ENCODE measurements at regions not wholly inside any gene's neighbourhood (a gene's known extent, or its start where the extent isn't known, plus 50 kb on each side); places are given as distances from the start of the nearest gene placed in this dataset.
"Not testable (repeated sequence)": the region's sequence is repeated elsewhere in the genome, so short reads cannot be mapped to it uniquely, and the experiment has no call there.

DNA sequence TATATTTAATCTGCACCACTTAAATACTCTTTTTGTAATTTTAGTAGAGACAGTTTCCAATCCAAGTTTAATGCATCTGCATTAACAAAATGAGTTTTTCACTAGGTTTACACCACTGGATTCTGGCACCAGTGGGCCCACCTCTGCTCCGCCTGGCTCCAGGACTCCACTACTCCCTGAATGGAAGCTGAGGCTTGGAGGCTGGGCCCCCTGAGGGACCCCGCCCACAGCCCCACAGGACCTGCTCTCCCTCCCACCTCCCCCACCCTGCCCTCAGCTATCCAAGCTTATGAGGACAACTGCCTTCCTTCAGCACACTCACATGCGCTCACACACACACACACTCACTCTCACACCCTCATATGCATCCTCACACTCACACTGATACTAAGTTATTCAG, 100.5 kb downstream of the GOLGA6L6 start:
- TF ChIP-seq, protein P1, sequence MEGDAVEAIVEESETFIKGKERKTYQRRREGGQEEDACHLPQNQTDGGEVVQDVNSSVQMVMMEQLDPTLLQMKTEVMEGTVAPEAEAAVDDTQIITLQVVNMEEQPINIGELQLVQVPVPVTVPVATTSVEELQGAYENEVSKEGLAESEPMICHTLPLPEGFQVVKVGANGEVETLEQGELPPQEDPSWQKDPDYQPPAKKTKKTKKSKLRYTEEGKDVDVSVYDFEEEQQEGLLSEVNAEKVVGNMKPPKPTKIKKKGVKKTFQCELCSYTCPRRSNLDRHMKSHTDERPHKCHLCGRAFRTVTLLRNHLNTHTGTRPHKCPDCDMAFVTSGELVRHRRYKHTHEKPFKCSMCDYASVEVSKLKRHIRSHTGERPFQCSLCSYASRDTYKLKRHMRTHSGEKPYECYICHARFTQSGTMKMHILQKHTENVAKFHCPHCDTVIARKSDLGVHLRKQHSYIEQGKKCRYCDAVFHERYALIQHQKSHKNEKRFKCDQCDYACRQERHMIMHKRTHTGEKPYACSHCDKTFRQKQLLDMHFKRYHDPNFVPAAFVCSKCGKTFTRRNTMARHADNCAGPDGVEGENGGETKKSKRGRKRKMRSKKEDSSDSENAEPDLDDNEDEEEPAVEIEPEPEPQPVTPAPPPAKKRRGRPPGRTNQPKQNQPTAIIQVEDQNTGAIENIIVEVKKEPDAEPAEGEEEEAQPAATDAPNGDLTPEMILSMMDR (IDR thresholded peaks at IDR 0.05; ENCODE audit: low read depth, low read length, missing input control) = not testable (repeated sequence)
- TF ChIP-seq GABPA (IDR thresholded peaks at IDR 0.05 in 1 of 2, conservative IDR thresholded peaks at IDR 0.05 in 1 of 2); RAD21 (IDR thresholded peaks at IDR 0.05); YY1 (IDR thresholded peaks at IDR 0.05); JUND (IDR thresholded peaks at IDR 0.05); EGR1 (IDR thresholded peaks at IDR 0.05; ENCODE audit: low read depth in 2 of 2): not testable (repeated sequence)
- TF ChIP-seq, protein P2, sequence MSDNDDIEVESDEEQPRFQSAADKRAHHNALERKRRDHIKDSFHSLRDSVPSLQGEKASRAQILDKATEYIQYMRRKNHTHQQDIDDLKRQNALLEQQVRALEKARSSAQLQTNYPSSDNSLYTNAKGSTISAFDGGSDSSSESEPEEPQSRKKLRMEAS (IDR thresholded peaks at IDR 0.05) = not testable (repeated sequence)
- TF ChIP-seq, protein P3, sequence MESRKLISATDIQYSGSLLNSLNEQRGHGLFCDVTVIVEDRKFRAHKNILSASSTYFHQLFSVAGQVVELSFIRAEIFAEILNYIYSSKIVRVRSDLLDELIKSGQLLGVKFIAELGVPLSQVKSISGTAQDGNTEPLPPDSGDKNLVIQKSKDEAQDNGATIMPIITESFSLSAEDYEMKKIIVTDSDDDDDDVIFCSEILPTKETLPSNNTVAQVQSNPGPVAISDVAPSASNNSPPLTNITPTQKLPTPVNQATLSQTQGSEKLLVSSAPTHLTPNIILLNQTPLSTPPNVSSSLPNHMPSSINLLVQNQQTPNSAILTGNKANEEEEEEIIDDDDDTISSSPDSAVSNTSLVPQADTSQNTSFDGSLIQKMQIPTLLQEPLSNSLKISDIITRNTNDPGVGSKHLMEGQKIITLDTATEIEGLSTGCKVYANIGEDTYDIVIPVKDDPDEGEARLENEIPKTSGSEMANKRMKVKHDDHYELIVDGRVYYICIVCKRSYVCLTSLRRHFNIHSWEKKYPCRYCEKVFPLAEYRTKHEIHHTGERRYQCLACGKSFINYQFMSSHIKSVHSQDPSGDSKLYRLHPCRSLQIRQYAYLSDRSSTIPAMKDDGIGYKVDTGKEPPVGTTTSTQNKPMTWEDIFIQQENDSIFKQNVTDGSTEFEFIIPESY (IDR thresholded peaks at IDR 0.05) = not testable (repeated sequence)
- TF ChIP-seq, protein P4, sequence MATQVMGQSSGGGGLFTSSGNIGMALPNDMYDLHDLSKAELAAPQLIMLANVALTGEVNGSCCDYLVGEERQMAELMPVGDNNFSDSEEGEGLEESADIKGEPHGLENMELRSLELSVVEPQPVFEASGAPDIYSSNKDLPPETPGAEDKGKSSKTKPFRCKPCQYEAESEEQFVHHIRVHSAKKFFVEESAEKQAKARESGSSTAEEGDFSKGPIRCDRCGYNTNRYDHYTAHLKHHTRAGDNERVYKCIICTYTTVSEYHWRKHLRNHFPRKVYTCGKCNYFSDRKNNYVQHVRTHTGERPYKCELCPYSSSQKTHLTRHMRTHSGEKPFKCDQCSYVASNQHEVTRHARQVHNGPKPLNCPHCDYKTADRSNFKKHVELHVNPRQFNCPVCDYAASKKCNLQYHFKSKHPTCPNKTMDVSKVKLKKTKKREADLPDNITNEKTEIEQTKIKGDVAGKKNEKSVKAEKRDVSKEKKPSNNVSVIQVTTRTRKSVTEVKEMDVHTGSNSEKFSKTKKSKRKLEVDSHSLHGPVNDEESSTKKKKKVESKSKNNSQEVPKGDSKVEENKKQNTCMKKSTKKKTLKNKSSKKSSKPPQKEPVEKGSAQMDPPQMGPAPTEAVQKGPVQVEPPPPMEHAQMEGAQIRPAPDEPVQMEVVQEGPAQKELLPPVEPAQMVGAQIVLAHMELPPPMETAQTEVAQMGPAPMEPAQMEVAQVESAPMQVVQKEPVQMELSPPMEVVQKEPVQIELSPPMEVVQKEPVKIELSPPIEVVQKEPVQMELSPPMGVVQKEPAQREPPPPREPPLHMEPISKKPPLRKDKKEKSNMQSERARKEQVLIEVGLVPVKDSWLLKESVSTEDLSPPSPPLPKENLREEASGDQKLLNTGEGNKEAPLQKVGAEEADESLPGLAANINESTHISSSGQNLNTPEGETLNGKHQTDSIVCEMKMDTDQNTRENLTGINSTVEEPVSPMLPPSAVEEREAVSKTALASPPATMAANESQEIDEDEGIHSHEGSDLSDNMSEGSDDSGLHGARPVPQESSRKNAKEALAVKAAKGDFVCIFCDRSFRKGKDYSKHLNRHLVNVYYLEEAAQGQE (IDR thresholded peaks at IDR 0.05) = not testable (repeated sequence)

Data from liver (tissue), 3 donors.